ENCODE measurements at regions not wholly inside any gene's neighbourhood (a gene's known extent, or its start where the extent isn't known, plus 50 kb on each side); places are given as distances from the start of the nearest gene placed in this dataset.
A peak's percentile ranks its signal among the peaks of the same experiment; 100 is the strongest.

DNA sequence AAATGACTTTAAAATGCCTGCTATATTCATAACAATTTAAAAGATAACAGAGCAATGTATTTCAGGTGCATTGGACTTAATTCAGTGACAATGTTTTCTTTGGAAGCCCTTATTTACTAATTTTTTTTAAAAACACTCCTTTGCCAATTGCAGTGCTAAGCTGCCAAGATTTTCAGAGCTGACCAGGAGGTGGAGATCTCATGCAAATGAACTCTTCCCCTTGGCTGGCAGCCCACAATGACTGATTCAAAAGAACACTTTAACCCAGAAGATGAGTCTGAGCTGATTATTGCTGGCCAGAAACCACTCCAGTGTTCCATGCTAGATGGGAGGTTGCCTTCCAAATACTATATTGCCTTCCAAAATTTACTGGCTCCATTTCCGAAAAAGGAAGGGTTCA is 128.3 kb upstream of the CCNH start:
- TF ChIP-seq, protein P1, sequence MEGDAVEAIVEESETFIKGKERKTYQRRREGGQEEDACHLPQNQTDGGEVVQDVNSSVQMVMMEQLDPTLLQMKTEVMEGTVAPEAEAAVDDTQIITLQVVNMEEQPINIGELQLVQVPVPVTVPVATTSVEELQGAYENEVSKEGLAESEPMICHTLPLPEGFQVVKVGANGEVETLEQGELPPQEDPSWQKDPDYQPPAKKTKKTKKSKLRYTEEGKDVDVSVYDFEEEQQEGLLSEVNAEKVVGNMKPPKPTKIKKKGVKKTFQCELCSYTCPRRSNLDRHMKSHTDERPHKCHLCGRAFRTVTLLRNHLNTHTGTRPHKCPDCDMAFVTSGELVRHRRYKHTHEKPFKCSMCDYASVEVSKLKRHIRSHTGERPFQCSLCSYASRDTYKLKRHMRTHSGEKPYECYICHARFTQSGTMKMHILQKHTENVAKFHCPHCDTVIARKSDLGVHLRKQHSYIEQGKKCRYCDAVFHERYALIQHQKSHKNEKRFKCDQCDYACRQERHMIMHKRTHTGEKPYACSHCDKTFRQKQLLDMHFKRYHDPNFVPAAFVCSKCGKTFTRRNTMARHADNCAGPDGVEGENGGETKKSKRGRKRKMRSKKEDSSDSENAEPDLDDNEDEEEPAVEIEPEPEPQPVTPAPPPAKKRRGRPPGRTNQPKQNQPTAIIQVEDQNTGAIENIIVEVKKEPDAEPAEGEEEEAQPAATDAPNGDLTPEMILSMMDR (conservative IDR thresholded peaks at IDR 0.05; ENCODE audit: low read depth in 2 of 2) = peak; percentile 25 to 52; a peak in 2 of 4 replicates
- TF ChIP-seq EZH2phosphoT487 (IDR thresholded peaks at IDR 0.05; ENCODE audit: unreplicated experiment) (no peak), EZH2 (IDR thresholded peaks at IDR 0.05; ENCODE audit: low read depth, unreplicated experiment) (no peak), ZNF331 (CRISPR knock-in tag; IDR thresholded peaks at IDR 0.05; ENCODE audit: low read depth) (no peak), STAT1 (IDR thresholded peaks at IDR 0.05; ENCODE audit: unreplicated experiment) (no peak), NANOG (IDR thresholded peaks at IDR 0.05; ENCODE audit: borderline replicate concordance) (no peak)
- TF ChIP-seq, protein P2, sequence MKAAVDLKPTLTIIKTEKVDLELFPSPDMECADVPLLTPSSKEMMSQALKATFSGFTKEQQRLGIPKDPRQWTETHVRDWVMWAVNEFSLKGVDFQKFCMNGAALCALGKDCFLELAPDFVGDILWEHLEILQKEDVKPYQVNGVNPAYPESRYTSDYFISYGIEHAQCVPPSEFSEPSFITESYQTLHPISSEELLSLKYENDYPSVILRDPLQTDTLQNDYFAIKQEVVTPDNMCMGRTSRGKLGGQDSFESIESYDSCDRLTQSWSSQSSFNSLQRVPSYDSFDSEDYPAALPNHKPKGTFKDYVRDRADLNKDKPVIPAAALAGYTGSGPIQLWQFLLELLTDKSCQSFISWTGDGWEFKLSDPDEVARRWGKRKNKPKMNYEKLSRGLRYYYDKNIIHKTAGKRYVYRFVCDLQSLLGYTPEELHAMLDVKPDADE (IDR thresholded peaks at IDR 0.05) = no peak
- TF ChIP-seq, protein P3, sequence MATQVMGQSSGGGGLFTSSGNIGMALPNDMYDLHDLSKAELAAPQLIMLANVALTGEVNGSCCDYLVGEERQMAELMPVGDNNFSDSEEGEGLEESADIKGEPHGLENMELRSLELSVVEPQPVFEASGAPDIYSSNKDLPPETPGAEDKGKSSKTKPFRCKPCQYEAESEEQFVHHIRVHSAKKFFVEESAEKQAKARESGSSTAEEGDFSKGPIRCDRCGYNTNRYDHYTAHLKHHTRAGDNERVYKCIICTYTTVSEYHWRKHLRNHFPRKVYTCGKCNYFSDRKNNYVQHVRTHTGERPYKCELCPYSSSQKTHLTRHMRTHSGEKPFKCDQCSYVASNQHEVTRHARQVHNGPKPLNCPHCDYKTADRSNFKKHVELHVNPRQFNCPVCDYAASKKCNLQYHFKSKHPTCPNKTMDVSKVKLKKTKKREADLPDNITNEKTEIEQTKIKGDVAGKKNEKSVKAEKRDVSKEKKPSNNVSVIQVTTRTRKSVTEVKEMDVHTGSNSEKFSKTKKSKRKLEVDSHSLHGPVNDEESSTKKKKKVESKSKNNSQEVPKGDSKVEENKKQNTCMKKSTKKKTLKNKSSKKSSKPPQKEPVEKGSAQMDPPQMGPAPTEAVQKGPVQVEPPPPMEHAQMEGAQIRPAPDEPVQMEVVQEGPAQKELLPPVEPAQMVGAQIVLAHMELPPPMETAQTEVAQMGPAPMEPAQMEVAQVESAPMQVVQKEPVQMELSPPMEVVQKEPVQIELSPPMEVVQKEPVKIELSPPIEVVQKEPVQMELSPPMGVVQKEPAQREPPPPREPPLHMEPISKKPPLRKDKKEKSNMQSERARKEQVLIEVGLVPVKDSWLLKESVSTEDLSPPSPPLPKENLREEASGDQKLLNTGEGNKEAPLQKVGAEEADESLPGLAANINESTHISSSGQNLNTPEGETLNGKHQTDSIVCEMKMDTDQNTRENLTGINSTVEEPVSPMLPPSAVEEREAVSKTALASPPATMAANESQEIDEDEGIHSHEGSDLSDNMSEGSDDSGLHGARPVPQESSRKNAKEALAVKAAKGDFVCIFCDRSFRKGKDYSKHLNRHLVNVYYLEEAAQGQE (IDR thresholded peaks at IDR 0.05; ENCODE audit: unreplicated experiment) = no peak

Data from GM23338 (cell line).